ENCODE measurements at regions not wholly inside any gene's neighbourhood (a gene's known extent, or its start where the extent isn't known, plus 50 kb on each side); places are given as distances from the start of the nearest gene placed in this dataset.

GRCh38 chr3:42035816-42036482 is 55.2 kb upstream of the TRAK1 start:
- TF ChIP-seq YY1 (IDR thresholded peaks at IDR 0.05; ENCODE audit: insufficient read depth, insufficient read length) (no peak), SUZ12 (IDR thresholded peaks at IDR 0.05; ENCODE audit: extremely low read depth, insufficient read depth, insufficient read length) (no peak)
